ENCODE measurements at regions not wholly inside any gene's neighbourhood (a gene's known extent, or its start where the extent isn't known, plus 50 kb on each side); places are given as distances from the start of the nearest gene placed in this dataset.

DNA sequence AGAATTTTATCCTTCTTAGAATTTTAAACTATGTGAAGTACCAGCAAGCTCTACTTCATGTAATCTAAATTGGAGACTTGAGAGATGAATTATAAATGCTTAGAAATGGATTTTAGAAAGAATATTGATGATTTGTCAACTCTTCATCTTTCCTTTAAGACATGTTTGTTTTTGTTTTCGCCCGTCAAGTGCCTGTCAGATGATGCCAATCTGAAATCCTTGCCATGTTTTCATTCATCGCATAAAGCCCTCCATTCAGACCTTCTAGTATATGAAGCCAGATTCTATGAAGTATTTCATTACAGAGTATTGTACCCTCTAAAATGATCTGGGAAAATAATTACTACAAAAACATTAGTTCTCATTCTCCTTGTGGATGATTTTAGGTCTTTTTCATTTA, 223.2 kb upstream of the SOX2 start:
- TF ChIP-seq, protein P1, sequence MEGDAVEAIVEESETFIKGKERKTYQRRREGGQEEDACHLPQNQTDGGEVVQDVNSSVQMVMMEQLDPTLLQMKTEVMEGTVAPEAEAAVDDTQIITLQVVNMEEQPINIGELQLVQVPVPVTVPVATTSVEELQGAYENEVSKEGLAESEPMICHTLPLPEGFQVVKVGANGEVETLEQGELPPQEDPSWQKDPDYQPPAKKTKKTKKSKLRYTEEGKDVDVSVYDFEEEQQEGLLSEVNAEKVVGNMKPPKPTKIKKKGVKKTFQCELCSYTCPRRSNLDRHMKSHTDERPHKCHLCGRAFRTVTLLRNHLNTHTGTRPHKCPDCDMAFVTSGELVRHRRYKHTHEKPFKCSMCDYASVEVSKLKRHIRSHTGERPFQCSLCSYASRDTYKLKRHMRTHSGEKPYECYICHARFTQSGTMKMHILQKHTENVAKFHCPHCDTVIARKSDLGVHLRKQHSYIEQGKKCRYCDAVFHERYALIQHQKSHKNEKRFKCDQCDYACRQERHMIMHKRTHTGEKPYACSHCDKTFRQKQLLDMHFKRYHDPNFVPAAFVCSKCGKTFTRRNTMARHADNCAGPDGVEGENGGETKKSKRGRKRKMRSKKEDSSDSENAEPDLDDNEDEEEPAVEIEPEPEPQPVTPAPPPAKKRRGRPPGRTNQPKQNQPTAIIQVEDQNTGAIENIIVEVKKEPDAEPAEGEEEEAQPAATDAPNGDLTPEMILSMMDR (IDR thresholded peaks at IDR 0.05): no peak
- no peak for TF ChIP-seq POLR2A (IDR thresholded peaks at IDR 0.05)

All from body of pancreas (tissue), 4 donors.